GM18508 (cell line): ENCODE measurements at regions not wholly inside any gene's neighbourhood (a gene's known extent, or its start where the extent isn't known, plus 50 kb on each side); places are given as distances from the start of the nearest gene placed in this dataset.

ENCODE experiments used
- ATAC-seq: cut with Tn5 transposase; IDR thresholded peaks from one replicate; pipeline ENCODE4 v1.9.1; 2021; ENCODE audit warnings: moderate number of reproducible peaks; ENCODE audit not compliant: insufficient read depth, unreplicated experiment

DNA sequence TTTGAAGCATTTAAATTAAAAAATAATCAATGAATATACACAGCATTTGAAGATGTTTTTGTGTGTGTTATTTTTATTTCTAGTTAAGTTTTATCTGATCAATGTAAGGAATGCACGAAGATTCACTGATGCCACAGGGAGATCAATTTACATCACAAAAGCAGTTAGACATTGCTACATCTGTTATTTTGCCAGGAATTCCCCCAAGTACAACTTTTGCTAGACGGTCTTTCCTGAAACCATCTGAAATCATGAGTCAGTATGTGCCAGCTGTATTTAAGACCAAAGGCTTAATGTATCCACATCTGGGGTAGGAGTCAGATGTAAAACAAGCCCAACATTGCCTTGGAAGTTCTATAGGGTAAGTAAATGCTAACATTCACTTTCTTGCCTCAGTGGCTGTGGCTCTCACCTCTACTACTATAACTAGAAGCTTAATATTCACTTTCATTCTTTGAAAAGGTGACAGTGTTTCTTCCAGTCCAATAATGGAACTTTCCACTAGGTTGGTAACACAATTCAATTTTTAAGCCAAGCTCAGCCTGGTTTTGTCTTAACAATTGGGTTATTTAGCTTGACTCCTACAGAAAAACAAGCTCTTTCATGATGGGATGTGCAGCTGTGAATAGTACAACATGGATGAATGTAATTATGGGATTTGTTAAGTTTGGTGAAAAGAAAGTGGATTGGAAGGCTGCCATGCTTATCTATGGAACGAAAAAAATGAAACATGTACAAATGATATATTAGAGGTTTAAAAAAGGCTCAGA lies 385.4 kb upstream of the TMEM132C start:
- no peak for ATAC-seq

DNA sequence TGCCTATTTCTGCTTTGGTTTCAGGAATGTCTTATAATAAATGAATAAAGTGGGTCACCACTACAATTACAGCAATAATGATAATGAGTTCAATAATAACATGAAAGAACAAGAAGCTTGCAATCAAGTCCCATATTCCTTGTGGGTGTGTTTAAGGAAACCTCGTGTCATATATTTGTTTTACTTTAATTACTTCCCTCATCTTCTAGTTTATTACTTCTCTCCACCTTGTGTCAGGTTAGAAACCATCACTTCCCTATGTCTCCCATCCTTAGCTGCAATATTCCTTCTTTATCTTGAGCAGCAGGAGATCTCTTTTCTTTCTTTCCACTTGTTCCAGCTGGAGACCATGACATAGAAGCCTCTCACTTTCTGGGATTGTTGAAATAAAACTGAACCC lies 384.0 kb upstream of the TMEM132C start:
- ATAC-seq = no peak

DNA sequence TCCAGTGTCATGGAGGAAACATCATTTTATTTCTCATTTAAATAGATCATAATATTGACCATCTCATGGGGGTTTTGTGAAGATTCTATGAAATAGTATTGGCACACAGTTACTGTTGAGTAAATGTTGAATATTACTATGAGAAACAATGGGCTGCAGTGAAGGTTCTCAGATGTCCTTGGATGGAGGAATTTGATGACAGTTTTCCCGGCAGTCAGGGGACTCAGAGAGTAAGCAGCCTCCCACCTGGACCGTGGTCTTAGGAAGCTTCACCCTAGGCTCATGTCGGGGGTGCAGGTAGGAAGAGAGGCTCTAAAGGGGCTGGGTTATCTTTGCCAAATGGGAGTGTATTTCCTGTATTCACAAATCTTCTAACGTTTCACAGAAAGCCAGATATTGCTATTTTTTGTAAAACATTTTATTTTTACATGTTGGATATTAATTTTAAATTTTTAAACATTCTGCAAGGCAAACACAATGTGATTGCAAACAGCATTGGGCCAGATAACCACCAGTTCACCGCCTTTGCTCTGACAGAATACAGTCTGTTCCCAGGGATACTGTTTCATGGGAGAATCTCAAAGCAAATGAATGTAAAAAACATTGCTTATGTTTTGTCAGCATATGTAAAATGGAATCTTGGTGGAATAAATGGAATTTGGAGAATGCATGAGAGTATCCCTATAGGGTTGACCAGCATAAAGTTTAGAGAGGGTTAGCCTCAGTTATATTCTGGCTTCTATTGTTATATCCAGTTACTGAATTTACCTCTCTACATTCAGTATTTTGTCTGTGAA lies 380.8 kb upstream of the TMEM132C start:
- ATAC-seq = no peak

DNA sequence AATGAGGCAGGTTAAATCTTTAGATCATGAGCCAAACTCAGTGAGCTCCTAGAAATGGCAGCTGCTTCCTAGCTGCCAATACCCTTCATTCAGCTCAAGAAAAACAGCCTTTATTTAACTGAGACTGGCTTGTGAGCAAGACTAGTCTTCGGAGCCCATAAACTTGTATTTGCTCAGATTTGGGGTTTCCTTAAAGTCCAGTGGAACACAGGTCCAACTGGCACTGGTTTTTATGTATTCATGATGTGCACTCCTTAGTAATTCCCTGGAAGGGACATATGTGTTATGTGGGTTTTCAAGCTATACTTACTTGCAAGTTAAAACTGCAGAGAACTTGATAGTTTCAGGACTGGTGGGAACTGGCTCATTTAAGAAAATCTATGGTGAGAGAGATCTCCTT lies 380.1 kb upstream of the TMEM132C start:
- no peak for ATAC-seq

DNA sequence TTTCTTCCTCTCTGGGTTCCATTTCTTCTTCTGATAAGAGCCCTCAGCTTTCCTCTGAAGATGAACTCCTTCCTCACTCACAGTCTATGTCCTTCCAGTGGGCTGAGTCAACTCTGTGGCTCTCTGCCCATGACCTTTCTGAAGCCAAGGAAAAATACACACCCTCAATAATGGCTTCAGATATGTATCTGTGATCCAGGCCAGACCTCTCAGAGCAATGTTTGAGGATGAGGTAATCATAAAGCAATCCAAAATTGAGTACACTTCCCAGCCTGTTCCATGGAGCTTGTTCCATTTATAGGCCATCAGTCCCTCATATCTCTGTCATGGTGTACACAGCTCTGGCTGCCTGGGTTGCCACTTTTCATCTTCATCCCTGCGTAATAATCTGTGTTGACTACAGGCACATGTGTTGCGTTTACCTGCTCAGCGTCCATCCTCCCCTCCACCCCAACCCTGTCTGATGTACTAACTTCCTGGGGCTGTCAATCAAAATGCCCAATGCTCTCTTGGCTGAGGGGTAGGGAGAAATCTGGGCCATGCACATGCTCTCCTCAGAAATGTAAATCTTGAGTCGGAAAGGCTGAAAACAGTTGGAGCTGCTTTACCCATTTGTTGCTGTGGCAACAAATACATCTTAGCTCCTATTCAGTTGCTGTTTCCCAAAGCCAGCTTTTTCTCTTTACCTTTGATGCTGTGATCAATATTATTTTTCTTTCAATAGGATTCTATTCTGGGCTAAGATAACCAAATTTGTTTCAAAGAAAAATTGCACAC lies 377.8 kb upstream of the TMEM132C start:
- no peak for ATAC-seq

DNA sequence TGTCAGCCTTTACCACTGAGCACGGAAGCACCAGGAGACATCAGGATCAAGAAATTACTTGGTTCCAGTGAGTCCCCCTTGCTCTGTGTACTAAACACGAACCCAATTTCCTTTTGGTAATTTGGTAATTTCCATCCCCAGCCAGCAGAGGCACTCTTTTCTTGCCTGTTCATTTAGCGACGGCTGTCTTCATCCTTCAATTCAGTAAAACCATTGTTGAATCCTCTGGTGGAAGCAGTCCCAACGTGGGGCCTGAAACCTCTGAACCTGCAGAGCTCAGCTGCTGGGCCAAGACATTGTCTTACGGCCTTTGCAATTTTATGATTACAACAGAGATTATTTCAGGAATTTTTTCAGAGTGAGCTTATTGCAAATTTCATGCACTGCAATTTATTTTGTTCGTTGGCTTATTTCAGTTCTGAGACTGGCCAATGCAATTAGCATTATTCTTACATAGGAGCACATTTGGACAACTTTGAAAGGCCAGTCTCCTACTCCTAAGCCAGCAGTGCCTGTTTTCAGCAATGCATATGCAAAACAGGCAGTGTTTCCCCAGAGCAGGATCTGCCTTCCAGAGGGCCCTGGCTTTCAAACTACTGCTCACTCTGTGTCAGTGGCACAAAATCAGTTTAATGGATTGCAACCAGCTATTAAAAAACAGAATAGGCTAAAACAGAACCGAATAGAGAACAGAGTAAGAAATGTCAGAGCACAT lies 372.9 kb upstream of the TMEM132C start:
- no peak for ATAC-seq

DNA sequence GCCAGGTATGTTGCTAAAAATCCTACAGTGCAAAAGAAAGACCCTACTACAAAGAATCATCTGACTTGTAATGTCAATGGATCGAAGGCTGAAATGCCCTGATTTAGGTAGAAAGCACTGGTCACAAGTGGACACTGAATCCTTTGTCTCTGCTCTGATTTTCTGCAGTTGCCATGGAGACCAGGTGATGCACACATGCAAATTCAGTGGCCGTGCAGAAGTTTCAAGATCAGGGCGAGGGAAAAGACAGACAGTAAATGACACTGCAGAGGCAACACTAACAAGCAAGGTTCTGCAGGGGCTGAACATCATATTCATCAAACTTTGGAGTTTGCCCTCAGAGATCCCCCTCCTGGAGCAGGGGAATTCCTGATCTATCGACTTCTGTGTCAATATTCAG lies 370.3 kb upstream of the TMEM132C start:
- no peak for ATAC-seq

DNA sequence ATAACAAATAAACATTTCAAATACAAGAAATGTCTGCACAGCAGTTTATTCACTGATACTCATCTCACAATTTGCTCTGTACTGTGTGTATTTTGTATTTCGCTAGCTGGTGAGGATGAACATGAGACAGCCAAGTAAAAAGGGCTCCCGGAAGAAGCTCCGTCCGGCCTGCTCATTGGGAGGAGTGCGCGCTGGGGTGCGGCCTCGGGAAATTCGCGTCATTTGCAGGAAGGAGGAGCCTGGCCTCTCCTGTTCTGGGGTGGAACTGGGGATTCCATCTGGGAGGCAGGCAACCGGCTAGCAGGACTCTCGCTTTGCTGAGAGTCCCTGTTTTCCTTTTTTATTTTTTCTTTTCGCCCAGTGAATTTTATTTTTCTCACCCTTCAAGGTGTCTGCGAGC lies 368.4 kb upstream of the TMEM132C start:
- ATAC-seq = no peak

DNA sequence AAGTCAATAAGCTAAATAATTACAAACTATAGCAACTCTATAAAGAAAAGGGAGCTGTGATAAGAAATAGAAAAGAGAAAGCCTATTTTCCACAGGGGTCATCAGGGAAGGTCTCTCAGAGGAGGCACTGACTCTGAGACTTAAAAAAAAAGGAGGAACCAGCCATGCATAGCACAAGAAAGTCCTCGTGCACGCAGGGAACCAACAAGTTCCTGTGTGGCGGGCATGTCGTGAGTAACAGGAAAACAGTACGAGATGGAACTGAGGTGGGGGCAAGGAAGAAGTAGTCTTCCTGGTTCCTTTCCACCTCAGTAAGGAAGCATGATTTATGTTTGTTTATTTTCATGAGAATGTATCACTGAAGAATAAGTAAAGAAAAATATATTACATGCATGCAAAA lies 367.0 kb upstream of the TMEM132C start:
- ATAC-seq = no peak

DNA sequence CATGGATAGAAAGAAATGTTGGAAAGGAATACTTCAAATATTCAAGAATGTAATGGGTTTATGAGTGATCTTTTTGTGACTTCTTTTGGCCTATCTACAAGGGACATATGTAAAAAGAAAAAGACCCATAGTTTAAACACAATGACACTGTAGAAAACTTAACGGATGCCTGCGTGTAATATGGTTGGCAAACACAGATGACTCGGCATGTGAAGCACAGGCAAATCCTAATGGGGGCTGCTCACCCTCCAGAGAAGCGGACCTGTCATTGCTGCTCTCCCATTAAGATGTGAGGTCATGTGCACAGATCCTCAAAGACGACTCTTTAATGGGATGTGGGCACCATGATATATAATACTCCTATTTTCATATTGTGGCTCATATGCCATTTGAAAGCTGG lies 366.6 kb upstream of the TMEM132C start:
- ATAC-seq = no peak

DNA sequence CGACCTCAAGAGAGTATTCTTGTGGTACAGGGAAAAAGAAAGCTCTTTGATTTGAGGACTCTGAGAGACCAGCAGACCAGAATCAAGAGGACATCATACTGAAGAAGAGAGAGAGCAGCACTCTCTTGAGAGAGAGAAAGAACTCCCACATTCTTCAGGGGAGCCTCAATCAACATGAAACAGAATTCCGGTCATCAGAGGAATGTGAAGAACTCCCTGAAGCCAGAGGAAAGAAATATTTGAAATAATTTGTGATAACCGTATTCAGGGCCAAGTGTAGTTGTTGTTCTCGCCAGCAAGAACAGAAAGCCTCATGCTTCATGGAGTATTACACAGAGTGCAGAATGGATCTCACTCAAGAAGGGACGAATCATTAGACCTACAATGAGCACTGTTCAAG lies 363.8 kb upstream of the TMEM132C start:
- no peak for ATAC-seq

DNA sequence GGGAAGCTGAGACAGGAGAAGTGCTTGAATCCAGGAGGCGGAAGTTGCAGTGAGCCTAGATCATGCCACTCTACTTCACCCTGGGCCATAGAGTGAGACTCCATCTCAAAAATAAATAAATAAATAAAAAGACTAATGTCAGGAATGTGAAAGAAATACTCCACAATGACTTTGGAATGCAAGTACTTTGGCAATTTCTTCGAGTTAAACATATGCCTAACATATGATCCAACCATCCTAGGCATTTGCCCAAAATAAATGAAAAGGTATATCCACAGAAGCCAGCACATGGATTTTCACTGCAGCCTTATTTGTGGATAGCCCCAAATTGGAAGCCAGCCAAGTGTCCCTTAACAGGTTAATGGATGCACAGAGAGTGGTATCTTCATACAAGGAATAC lies 357.9 kb upstream of the TMEM132C start:
- no peak for ATAC-seq

DNA sequence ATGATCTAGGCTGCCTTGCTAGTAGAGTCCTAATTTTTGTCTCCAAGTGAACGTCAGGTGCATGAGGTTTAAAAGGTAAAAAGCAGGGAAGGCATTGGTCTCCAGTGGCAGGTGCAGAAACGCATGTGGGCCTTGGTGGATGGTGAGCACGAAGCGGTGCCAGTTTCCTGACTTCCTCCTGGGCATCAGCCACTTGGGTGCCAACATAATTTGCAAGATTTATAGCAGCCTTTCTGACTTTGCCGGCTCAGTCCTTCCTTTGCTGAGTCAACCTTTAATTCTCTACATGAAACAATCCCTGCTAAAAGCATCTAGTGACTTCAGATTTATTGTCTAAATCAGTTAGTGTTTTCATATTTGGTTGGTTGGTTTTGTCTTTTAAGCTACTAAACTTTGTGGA lies 355.7 kb upstream of the TMEM132C start:
- no peak for ATAC-seq

DNA sequence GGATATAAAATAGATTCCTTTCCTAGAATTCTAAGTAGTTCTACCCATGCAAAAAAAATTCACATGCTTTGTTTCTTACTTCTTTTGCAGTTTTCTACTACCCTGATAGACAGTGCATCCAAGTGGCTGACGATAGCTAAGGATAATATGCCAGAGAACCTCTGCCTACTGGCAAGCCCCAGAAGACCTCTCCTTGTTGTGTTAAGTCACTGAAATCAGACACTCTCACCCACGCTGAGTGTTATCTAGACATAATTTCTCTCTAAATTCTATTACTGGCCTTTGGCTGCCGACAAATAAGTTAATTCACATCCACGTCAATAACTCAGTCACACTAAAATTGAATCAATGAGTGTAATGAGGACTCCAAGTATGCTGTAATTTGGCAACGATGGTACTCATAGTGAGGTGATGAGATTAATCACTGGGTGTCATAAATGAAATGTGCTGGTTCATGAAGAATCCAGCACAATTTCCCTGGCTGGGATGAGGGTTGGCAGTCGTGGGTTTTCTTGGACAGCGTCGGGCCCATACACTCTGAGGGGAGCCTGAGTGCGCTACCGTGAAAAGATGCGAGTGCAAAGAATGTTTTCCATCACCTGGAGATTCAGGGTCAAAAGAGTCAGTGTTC lies 354.8 kb upstream of the TMEM132C start:
- no peak for ATAC-seq

DNA sequence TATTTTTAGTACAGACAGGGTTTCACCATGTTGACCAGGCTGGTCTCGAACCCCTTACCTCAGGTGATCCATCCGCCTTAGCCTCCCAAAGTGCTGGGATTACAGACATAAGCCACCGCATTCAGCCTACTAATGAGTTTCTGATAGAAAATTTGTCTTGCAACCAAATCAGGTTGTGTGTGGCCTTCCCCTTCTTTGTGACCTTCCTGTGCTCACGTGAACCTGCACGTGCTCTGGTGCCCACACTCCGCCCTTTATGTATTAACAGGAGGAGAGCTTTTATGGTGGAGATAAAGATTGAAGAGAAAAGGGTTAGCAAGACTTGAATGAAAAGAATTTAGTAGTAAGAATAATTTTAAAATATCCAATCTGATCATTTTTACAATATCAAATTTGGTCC lies 343.5 kb upstream of the TMEM132C start:
- ATAC-seq = no peak

DNA sequence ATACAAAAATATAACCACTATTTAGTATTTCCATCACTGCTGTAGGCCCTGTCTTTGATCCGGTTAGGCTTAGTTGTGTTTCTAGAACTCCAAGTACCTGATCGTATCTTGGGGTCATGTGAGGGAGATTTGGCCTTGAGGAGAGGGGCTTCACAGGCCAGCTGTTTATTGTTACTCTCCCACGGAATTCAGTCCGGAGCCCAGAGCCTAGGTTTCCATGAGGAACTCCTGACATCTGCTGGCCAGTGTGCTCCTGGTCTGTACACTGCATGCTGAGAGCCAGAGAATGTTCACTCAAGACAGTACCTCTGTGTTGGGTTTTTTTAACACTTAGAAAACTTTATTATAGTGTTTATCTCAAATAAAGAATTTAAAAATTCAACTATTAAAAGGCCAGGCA lies 341.0 kb upstream of the TMEM132C start:
- no peak for ATAC-seq

DNA sequence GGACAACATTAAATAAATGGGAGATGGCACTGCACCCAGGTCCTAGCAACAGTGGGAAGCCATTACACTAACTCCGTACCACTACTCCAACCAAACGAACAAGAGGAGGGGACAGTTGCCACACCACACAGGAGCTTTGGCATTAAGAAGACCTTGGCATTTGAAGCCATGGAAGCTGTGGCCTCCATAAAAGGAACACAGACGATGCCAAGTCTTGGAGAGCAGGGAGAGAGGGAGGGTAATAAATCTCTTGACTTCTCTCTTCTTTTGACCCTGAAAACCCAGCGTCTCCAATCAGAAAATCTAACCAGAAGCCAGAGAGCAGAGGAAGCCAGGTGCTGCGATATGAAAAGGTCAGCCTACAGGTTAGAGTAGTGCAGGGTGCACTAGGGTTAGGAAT lies 338.8 kb upstream of the TMEM132C start:
- ATAC-seq = no peak

DNA sequence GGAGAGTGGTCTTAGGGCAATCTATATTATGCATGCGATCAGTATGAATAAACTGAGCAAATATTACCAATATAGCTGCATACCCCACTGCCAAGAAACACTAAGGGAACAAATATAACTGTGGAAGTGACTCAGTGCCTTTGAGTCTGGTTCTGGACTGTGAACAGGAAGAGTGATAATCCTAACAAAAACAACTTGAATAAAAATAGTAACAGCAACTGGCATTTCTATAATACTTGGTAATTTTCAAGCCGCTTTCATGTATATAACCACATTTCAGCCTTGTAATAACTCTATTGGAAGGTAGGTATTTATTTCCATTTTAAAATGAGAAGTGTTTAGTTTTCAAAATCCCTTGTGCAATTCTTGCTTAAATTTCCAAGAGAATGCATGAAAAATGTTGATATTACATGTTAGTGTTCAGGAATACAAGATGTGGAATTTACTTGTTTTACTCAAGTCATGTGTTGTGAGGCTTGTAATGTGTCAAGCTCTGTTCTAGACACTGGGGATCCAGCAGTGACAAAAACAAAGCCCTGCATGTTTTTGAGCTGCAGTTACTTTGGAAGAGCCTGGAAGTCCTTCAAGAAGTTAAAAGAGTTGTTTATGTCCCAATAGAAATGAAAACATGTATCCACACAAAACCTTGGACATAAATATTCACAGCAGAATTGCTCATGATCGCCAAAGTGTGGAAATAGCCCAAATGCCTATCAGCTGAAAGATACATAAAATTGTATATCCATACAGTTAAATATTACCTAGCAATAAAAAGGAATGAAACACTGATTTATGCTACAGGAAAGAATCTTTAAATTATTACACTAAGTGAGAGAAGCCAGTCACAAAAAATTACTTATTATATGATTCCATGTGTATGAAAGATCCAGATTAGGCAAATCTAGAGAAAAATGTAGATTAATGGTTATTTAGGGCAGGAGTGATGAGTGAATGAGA lies 338.1 kb upstream of the TMEM132C start:
- no peak for ATAC-seq

DNA sequence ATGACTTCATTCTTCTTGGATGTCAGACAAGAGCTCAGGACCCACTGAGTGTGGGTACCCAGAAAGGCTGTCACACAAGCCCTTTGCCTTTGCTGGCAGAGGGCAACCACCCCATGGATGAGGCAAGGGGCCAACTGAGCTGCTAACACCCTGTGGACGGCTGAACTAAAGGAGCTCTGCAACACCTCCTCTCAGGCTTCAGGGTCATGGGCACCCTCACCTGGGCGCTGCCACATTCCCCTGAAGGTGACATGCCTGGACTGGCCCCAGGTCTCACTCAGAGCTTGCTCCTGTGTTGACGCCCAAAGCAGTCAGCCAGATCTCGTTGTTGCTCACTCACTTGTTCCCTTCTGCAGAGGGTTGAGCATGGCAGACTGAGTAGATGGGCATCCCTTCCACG lies 336.8 kb upstream of the TMEM132C start:
- no peak for ATAC-seq
